ENCODE measurements at regions not wholly inside any gene's neighbourhood (a gene's known extent, or its start where the extent isn't known, plus 50 kb on each side); places are given as distances from the start of the nearest gene placed in this dataset.

- TF ChIP-seq CTCF (IDR thresholded peaks at IDR 0.05; ENCODE audit: low read depth, low read length, missing control alignments), result no peak
- H3K4me3 ChIP-seq (replicated peaks; ENCODE audit: low read depth, low read length), result no peak overlapping the region
- DNase-seq (ENCODE audit: extremely low read depth, low read depth), result no peak
These were observed 61.8 kb upstream of the PTPRD start for GRCh38 chr9:10674586-10674985.

GRCh38 chr9:10678010-10678409 is 65.2 kb upstream of the PTPRD start:
- no peak overlapping the region for H3K4me3 ChIP-seq (replicated peaks; ENCODE audit: low read depth, low read length)
- no peak for DNase-seq (ENCODE audit: extremely low read depth, low read depth)
- no peak for TF ChIP-seq CTCF (IDR thresholded peaks at IDR 0.05; ENCODE audit: low read depth, low read length, missing control alignments)

- DNase-seq (ENCODE audit: extremely low read depth, low read depth), result no peak
- TF ChIP-seq CTCF (IDR thresholded peaks at IDR 0.05; ENCODE audit: low read depth, low read length, missing control alignments), result no peak
These were observed 66.0 kb upstream of the PTPRD start for GRCh38 chr9:10678790-10679189.

GRCh38 chr9:10686943-10687342 is 74.1 kb upstream of the PTPRD start:
- no peak for TF ChIP-seq CTCF (IDR thresholded peaks at IDR 0.05; ENCODE audit: low read depth, low read length, missing control alignments)
- no peak for DNase-seq (ENCODE audit: extremely low read depth, low read depth)
- no peak overlapping the region for H3K4me3 ChIP-seq (replicated peaks; ENCODE audit: low read depth, low read length)

More at GRCh38 chr9:10678790-10679189, 66.0 kb upstream of the PTPRD start:
- no peak overlapping the region for H3K4me3 ChIP-seq (replicated peaks; ENCODE audit: low read depth, low read length)

GRCh38 chr9:10690546-10690945 is 77.7 kb upstream of the PTPRD start:
- TF ChIP-seq CTCF (IDR thresholded peaks at IDR 0.05; ENCODE audit: low read depth, low read length, missing control alignments), result no peak
- no peak overlapping the region for H3K4me3 ChIP-seq (replicated peaks; ENCODE audit: low read depth, low read length)
- no peak for DNase-seq (ENCODE audit: extremely low read depth, low read depth)

- TF ChIP-seq CTCF (IDR thresholded peaks at IDR 0.05; ENCODE audit: low read depth, low read length, missing control alignments), result no peak
- no peak for DNase-seq (ENCODE audit: extremely low read depth, low read depth)
These were observed 84.2 kb upstream of the PTPRD start for GRCh38 chr9:10697044-10697443.

GRCh38 chr9:10700291-10700690 is 87.5 kb upstream of the PTPRD start:
- no peak overlapping the region for H3K4me3 ChIP-seq (replicated peaks; ENCODE audit: low read depth, low read length)
- no peak for DNase-seq (ENCODE audit: extremely low read depth, low read depth)
- no peak for TF ChIP-seq CTCF (IDR thresholded peaks at IDR 0.05; ENCODE audit: low read depth, low read length, missing control alignments)

More at GRCh38 chr9:10697044-10697443, 84.2 kb upstream of the PTPRD start:
- no peak overlapping the region for H3K4me3 ChIP-seq (replicated peaks; ENCODE audit: low read depth, low read length)

All from HFF-Myc (cell line).